Activated T-cell treated with anti-CD3 and anti-CD28 coated beads, Interleukin-2, amount 50 U/mL, for 48 hours (primary cell): ENCODE measurements at regions not wholly inside any gene's neighbourhood (a gene's known extent, or its start where the extent isn't known, plus 50 kb on each side); places are given as distances from the start of the nearest gene placed in this dataset.

Source experiments
- DNase-seq, 2 experiments: peaks; one replicate each; pipeline ENCODE4 v3.0.0-alpha.2; 2020

DNA sequence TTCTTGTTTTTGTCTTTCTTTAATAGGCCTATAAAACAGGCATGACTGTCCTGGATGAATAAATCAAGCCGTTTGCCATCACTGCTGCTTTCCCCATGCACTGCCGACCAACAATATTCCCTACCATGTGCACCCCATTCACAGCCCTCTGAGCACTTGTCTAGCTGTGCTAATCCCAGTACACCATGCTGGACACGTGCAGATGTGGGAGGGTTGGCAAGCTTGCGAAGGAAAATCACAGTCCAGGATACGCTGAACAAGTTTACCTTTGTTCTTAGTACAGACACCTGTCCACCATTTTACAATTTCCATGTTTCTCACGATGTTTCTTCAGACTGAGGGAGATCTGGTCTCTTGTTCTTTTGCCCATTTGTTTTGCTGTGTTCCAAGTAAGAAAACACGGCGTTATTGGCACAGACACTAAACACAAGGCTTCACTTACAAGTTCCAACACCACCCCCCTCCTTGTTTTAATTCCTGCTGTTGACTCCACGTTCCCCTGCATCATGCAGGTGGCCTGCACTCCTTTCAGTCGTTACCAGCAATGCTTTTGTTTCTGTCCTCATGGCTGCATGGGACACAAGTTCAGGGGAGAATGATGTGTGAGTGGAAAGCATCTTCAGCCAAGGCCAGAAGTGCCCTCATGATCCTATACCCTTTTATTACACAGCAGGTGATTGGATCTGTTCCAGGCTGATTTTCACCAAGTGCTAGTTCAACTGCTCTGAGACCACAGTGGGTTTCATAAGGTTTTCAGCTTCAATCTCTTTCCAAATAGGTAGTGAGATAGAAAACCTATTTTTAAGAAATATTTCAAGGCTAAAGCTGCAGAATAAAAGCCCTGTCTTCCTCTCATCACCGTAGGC is 608.9 kb downstream of the IRX1 start:
- no peak for DNase-seq

DNA sequence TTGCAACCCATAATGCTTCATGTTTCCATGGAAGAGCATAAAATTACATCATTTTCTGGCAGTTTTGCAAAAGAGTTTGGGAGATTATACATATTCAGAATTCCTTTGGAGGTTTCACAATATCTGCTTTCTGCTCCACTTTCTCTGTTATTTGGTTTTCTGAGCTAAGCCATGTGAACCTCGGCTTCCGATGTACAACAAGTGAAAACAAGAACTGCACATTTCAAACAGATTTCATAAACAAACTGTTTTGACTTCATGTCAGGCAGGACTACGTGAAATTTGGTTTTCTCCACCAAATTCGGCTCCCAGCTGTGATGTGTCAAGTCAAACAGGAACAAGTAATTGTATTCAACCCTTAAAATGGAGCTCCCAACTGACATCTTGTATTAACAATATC is 609.8 kb downstream of the IRX1 start:
- DNase-seq: no peak

DNA sequence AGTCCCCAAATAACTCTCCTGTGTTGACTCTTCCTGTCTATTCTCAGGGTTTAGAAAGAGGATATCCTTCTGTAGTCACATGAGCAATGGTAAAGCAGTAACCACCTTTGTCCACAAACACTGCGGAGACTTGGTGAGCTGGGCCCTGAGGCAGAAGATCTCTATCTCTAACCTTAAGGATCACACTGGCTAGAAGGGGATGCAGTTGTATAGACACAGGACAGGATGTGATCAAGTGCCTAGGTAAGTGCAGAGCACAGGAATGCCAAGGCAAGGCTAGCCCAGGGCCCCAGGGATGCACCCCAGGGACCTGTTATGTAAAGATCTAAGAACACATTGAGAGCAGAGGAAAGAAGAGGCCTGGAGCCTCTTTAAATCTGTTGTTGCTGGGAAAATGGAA is 610.5 kb downstream of the IRX1 start:
- no peak for DNase-seq

DNA sequence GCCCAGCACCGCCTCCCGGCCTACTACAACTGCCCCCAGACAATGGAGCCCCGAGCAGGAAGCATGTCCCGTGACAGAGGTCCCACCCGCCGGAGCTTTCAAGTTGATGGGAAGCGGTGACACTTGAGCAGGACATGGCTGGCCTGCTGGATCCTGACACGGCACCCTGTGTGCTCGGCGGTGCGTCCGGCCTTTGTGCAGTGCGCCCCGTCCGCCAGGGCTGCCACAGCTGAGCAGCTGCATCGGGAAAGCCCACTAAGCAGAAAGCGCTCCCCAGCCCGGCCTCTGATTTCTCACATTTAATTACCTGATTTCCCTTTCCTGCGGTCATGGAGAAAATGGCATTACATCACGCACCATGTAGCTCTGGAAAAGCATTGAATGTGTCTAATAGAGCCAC is 611.9 kb downstream of the IRX1 start:
- no peak for DNase-seq

DNA sequence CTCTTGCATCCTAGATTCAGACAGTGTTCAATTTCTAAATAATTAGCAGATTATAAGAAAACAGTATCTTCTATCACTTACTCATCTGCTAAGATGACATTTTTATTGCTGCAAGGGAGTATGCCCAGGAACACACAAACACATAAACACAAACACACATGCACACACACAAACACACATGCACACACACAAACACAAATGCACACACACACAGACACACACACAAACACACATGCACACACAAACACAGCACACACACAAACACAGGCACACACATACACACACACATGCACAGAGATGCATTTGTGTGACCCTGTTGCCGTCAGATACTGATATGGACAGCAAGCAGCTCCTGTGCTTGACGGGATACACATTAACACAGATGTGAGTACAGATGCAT is 612.9 kb downstream of the IRX1 start:
- DNase-seq: no peak

DNA sequence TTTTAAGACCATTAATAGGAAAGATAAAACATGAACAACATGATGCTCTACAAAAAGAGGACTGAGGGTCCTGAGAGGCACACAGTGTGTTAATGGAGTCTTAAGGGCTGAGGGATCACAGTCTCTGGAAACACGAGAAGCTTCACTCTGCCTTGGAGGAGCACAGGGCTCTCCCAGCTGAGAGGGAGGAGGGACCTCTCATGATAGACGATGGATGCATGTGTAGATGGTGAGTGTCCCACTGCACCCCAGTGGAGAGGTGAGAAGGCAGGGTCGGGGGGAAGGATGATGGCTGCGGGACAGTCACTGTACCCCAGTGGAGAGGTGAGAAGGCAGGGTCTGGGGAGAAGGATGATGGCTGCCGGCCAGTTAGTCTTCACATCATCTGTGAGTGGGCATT is 613.4 kb downstream of the IRX1 start:
- DNase-seq: no peak

DNA sequence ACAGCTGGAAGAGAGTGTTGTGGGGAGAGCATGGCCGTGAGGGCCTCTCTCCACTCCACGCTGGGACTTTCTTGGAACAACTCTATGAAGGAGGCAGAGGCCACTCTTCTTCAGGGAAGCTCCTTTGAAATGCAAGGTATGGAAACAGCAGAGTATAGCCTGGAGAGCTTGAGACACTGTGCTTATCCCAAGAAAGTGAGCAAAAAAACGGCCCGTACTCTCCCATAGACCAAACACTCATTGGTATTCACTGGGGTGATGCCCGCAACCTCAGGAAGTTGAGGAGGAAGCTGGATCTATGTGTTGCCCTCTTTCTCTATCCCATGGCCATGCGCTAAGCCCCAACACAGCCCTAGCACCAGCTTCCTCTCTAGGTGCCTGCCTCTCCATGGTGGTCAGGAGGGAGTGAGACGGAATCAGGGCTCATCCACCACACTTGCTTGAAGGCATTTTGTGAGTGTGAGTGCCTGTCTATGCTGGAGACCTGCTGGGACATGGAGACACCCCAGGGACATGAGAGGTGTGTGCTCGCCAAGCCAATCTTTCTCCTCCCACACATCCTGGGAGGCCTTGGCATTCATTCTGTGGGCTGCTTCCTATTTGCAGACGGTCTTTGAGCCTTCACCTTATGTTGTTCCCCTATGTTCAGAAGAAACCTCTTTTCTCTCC is 616.6 kb downstream of the IRX1 start:
- no peak for DNase-seq

DNA sequence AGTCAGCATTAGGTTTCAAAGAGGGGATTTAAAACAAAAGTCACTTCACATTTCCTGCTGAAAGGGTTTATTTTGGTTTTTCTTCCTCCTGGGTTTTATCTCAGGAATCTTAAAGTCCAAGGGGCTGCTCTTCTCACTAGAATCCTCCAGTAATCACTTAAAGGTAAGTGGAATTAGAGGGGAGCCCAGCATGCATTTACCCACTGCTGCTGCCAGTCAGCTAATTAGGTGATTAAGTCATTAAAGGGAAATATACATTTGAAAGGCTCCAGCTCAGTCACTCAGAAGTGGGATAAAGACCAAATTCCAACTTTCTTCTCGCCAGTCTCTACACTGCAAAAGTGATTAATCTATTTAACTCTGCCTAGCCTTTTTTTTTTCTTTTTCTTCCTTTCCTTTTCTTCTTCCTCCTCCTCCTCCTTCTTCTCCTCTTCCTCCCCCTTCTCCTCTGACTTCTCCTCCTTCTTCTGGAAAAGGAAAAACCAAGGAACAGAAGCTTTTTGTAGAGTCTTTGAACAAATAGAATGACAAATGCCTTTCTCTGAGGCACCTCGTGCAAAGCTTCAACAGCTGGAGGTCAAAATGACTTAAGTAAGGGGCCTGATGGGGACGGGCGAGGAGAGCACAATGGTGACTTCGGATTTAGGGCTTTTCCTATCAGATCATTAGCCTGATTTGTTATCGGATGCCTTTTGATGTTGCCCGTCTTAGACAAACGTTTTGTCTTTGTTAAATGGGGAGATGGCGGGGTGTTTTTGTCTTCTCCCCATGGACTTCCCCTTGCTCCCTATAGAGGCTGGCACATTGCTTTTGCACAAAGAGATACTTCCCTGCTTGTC is 617.6 kb downstream of the IRX1 start:
- no peak for DNase-seq

DNA sequence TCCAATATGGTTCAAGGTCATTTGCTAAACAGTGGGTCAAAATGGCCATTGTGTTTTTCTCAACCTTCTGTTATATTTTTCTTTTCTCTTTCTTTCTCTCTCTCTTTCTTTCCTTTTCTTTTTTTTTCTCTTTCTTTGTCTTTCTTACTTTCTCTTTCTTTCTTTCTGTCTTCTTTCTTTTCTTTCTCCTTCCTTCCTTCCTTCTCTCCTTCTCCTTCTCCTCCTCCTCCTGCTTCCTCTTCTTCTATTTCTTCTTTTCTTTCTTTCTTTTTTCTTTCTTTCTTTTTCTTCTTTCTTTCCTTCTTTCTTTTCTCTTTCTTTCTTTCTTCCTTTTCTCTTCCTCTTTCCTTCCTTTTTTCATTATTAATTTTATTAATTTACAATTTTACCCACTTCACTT is 619.5 kb downstream of the IRX1 start:
- no peak for DNase-seq

DNA sequence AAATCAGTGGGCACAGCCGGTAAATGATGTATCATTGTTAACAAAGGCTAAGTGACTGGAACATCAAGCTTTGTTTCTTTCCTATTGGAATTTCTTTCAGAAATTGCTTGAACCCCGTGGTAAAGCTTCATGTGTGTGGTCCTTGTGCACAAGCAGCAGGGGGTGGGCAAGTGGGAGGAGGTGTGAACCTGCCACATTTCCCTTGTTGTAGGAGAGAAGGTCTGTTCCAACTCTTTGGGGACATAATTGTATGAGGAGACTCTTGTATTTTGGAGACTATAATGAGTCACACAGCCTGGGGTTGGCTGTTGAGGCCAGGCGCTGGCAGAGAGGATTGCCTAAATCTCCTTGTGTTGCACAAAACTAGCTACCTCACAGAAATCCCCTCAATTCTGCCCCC is 620.5 kb downstream of the IRX1 start:
- DNase-seq: no peak

DNA sequence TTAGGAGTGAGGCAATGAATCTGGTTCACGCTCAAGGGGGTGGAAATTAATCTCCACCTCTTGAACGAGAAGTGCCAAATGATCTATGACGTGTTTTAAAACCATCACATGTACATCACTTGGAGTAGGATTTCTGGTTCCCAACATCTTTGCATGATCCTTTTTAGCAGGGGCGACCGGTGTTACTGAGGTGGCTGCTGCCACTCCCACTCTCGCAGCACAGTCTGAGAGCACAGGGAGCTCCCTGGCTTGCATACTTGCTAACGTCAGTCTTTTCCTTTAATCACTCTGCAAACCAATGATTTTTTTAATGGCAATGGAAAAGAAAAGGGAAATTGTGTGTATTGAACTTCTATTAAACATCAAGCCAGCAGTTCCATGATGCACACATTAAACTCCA is 624.4 kb downstream of the IRX1 start:
- no peak for DNase-seq

DNA sequence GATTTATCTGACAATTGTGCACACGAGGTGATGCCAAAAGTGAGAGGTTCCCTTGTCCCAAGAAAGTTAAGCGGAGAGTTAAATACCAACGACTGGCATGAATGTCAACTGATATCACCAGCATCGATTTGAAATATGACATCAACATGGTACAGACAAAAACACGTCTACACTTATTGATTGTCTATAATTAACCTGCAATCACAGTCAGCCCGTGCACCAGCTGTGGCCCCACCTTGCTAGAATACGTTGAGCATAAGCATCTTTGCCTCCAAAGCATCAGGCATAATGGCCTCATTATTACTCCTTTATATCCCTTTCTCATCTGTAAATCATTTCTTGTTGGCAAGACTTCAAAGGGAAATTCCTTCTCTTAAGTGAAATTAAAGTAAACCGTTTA is 625.4 kb downstream of the IRX1 start:
- DNase-seq: no peak

DNA sequence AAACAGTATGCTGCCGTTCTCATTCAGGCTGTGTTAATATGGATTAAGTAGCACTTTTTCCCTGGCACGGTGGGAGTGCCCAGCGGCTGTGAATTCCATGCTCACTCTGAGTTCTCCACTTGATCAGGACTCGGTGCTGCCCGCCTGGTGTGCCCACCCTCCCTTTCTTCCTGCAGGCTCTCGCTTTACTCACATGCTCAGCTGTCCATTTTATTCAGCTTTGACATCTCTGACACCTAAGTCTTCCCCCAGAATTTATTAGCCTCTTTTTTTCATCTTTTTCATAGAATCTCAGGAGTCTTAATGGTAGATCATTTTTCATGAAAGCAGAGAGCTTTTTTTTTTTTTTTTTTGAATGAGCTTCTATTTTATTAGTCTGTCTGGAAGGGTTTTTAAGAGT is 626.5 kb downstream of the IRX1 start:
- no peak for DNase-seq

DNA sequence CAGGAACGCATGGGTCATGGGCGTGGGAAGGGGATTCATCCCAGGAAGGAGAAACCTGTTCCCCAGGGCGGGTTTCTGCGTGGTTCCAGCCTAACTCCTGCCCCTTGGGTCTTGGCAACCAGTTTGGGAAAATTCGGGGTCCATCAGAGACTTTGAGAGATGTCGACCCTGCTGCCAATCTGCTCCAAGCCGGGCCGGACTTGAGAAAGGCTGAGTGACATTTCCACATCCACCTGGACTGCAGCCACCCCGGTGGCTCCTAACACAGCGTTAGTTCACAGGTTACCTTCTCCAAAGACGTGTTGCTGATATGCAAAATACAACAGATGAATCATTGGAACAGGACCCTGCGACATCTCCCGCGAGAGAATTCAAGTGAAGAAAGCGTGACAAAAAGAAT is 627.2 kb downstream of the IRX1 start:
- DNase-seq: no peak

DNA sequence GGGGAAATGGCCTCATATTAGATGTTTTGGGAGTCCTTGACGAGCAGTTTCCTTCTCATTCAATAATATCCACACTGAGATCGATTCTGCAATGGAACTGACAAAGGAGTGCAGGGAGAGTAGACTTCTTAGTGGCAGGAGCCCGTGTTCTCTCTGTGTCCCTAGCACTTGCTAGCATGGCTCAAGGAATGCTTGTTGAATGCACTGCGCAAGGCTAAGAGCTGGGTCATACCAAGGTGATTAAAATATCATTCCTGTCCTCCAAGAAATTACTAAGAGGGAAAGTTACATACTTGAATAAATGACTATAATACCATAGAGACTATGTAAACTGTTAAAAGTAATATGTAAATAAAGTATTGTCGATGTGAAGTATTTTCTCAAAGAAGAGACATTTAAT is 630.1 kb downstream of the IRX1 start:
- no peak for DNase-seq

DNA sequence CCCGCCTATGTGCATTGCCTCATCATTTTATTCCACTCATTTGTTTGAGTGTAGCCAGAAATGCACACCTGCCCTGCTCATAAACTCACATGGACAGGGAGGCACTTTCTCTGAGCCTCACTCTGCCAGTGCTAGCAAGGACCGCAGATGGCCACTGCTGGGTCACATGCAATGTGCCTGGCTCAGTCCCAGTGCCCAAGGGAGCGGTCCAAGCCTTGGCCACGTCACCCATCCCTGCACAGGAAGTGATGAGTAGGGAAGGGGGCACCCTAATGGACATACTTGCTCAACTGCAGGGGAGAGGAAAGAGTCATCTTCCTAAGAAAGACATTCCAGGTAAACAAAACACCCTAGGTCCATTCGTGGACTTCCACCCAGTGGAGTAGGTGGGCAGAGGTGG is 630.9 kb downstream of the IRX1 start:
- no peak for DNase-seq

DNA sequence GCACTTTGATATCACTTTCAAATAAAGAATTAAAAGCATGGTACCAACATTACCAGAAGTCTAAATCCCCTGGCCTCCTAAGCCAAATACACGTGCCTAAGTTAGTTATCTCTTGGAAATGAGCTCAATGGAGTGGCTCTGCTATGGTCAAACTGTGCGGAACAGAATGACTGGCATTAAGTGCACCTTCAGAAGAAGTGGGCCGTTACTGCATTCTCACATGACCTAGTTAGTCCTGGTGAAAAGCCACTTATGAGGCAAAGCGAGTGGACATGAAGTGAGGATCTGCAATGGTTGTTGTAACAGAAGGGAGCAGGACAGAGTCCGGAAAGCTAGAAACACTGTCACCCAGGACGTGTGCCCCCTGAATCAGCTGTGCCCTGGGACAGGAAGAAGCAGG is 633.1 kb downstream of the IRX1 start:
- DNase-seq: no peak

DNA sequence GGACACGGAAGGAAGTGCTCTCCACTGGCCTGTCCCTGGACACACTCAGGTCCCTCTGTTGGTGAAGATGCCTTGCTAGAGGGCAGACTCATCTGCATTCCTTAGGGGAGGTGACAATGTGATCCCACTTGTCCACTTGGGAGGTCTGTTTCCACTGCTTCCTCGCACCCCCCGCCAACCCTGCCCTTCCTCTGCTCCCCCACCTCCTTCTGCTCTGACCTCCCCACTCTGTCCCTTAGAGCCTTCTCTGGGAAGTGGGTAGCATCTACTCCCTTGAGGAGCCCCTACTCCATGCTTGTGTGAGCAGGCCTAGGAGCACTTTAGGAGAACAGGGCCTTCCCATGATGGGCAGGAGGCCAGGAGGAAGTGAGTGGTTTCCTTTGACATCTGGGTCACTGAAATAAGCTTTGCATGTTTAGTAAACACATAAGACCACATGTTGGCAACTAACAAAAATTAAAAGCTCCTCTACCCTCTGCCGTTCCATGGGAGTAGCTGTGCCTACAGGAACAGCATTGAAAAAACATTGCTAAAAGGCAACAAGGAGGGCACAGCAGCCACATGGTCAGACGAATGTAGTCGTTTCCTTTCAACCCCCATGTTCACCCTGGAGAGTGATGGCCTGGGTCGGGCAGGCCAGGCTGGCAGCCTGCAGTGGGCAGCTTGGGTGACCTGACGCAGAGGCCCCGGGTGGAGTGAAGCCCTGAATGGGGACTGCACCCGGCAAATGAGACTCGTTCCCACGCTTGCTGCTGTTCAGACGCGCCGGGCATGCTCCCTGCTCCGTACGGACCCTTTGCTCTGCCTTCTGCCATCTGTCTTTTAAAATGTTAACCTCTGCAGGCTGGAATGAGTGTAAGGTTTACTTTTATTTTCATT is 634.0 kb downstream of the IRX1 start:
- no peak for DNase-seq

DNA sequence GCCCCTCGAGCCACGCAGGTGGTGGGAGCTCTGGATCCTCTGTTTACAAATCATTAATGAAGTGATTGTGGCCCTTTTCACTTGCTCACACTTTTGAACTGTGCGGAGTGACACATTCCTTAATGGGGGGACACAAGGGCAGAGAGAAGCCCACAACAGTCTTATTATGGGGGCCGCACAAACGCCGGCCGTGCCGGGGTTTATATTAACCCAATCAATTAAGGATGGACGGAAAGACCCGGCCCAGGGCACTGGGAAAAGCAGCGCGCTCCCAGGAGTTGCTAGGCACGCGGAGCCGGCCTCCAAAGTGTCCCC is 634.8 kb downstream of the IRX1 start:
- no peak for DNase-seq

DNA sequence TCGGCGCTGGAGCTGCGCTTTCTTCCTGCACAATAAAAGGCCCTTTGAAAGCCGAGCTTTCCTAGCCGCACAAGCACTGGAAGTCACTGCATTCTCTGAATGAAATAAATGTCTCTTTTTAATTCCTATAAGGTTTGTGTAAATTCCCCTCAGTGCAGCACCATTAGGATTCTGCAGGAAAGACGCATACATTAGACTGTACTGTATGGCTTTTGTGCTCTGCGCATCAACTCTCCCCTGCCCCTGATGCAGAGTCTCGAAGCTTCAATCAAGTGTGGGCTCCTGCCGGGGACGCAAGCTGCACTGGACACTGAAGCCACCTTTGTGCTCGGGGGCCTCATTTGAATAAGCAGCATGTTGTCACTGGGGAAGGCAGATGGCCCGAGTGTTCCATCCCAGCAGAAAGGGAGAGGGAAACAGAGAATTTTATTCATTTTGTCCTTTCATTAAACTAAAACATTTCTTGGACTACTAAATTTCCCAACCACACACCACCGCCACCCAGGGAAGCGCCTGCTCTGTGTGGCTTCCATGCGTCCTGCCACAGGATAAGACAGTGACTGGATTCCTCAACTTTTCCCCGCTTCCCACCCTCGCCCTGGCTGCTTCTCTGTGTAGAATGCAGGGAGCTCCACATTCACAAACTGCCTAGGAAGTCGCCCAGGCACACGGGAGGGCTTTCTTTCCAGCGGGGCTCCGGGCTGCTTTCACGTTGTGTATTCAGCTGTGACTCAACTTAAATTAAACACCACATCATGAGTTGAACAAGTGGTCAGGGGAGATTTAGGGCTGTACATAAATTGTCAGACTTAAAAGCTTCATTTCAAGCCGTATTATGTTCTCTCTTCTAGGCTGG is 635.4 kb downstream of the IRX1 start:
- no peak for DNase-seq

DNA sequence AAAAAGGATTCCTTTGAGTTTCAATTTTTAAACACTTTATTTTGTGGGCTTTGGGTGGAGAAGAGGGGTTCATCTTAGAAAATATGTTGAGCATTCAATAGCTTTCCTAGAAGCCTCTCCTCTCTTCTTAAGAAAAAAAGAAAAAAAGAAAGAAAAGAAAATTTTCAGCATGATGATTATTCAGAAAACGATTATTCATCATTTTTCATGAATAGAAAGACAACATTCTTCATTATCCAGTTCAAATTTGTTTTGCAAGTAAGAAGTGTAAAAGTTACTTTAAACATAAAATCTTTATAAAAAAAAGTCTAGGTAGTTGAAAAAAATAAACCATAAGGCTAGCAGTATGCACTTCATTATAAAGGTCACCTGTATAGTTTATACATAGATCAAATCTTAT is 636.5 kb downstream of the IRX1 start:
- DNase-seq: no peak

DNA sequence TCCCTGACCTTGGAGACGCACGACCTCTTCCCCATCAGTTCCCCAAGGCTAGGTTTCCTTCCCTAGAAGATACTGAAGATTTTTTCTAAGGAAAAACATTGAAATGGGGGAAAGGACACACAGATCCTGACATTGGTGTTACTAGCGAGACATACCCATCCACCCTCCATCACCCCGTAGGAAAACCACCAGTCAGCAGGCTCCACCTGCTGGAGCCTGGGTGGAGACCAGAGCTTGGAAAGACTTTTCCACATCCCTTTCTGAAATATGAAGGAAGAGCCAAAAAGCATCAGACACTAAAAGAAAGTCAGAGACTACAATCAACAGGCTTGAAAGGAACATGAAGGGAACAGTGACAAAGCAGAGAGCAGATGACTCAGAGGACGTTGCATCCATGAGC is 638.0 kb downstream of the IRX1 start:
- DNase-seq: no peak
